Fibroblast of skin of scalp (primary cell): ENCODE measurements at regions not wholly inside any gene's neighbourhood (a gene's known extent, or its start where the extent isn't known, plus 50 kb on each side); places are given as distances from the start of the nearest gene placed in this dataset.
"Not testable (repeated sequence)": the region's sequence is repeated elsewhere in the genome, so short reads cannot be mapped to it uniquely, and the experiment has no call there.

Experiments
- DNase-seq: peaks from one replicate; pipeline ENCODE4 v3.0.0-alpha.2; 2013

- DNase-seq = no peak
Measured at GRCh38 chr17:33709881-33710280, 416.8 kb upstream of the ASIC2 start.

- no peak for DNase-seq
Measured at GRCh38 chr17:33712120-33712519, 419.0 kb upstream of the ASIC2 start.

GRCh38 chr17:33716957-33717356 lies 423.9 kb upstream of the ASIC2 start:
- no peak for DNase-seq

GRCh38 chr17:33723736-33724135 lies 430.6 kb upstream of the ASIC2 start:
- not testable (repeated sequence) for DNase-seq

GRCh38 chr17:33725675-33726271 lies 432.7 kb upstream of the ASIC2 start:
- DNase-seq = peak; percentile 29

GRCh38 chr17:33730131-33730530 lies 437.0 kb upstream of the ASIC2 start:
- no peak for DNase-seq

- peak; percentile 6 for DNase-seq
Measured at GRCh38 chr17:33732116-33732515, 439.0 kb upstream of the ASIC2 start.

- no peak for DNase-seq
Measured at GRCh38 chr17:33739714-33740113, 446.6 kb upstream of the ASIC2 start.

GRCh38 chr17:33745047-33745760 lies 452.1 kb upstream of the ASIC2 start:
- DNase-seq = no peak

- no peak for DNase-seq
Measured at GRCh38 chr17:33749171-33749570, 456.1 kb upstream of the ASIC2 start.

- peak; percentile 59 for DNase-seq
Measured at GRCh38 chr17:33750943-33751701, 458.0 kb upstream of the ASIC2 start.

GRCh38 chr17:33751702-33752065 lies 458.6 kb upstream of the ASIC2 start:
- no peak for DNase-seq

- DNase-seq = no peak
Measured at GRCh38 chr17:33753452-33753851, 460.4 kb upstream of the ASIC2 start.

GRCh38 chr17:33756021-33756420 lies 462.9 kb upstream of the ASIC2 start:
- no peak for DNase-seq

- DNase-seq = no peak
Measured at GRCh38 chr17:33765871-33766270, 472.8 kb upstream of the ASIC2 start.

GRCh38 chr17:33766721-33767120 lies 473.6 kb upstream of the ASIC2 start:
- no peak for DNase-seq

GRCh38 chr17:33769066-33769465 lies 476.0 kb upstream of the ASIC2 start:
- no peak for DNase-seq

- DNase-seq = no peak
Measured at GRCh38 chr17:33776304-33776703, 478.8 kb upstream of the CCL2 start.

GRCh38 chr17:33776903-33777302 lies 478.2 kb upstream of the CCL2 start:
- DNase-seq = no peak

GRCh38 chr17:33777674-33778073 lies 477.4 kb upstream of the CCL2 start:
- no peak for DNase-seq

- DNase-seq = no peak
Measured at GRCh38 chr17:33778505-33779233, 476.4 kb upstream of the CCL2 start.

GRCh38 chr17:33779234-33779591 lies 475.9 kb upstream of the CCL2 start:
- DNase-seq = peak; percentile 55

- no peak for DNase-seq
Measured at GRCh38 chr17:33785281-33785680, 469.8 kb upstream of the CCL2 start.
